Transverse colon (tissue), 4 donors: ENCODE measurements at regions not wholly inside any gene's neighbourhood (a gene's known extent, or its start where the extent isn't known, plus 50 kb on each side); places are given as distances from the start of the nearest gene placed in this dataset.

Experiments used
- EP300 ChIP-seq: sonication (generic); formaldehyde crosslinking; IDR thresholded peaks from one replicate; pipeline ENCODE4 v1.6.1; 2017; ENCODE audit warnings: antibody characterized with exemption, low read depth
- POLR2A ChIP-seq: fragments of 450-650 bp; IDR thresholded peaks from one replicate; pipeline ENCODE4 v1.6.1; 2016; ENCODE audit warnings: antibody characterized with exemption, mild to moderate bottlenecking, moderate library complexity
- POLR2AphosphoS5 ChIP-seq, 3 donors: sonication (generic); formaldehyde crosslinking; IDR thresholded peaks; one replicate each; pipeline ENCODE4 v1.6.1; 2016; ENCODE audit warnings: antibody characterized with exemption in 3 of 3
- TF ChIP-seq, protein P1 (sequence below), 5 experiments: fragments of 200-600 bp in 3 of 5; fragments of 450-650 bp in 2 of 5; sonication (generic) in 3 of 5; IDR thresholded peaks; 1 replicate in 2 of 5; 2 replicates in 3 of 5; pipeline ENCODE4 v1.5.1; 2016 to 2017; ENCODE audit warnings: antibody characterized with exemption in 5 of 5, inconsistent platforms in 3 of 5, mild to moderate bottlenecking in 2 of 5, moderate library complexity in 1 of 5

DNA sequence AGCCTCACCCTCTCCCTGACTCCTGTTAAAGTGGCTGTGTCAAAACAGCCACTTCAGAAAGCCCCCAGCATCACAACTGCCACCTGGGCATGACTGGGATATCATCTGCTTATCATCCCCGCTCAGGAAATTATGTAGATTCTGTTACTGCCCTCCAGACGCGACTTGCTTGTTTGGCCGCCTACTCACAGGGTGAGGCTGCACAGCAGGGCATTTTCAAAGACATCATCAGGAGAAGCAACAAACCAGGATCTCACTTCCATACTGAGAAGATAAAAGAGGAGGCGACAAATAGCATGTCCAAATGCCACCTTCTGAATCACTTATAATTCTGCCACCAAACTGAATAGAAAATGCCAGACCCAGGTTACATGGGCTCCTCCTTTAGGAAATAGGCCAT is 94.8 kb downstream of the MIS18A start:
- TF ChIP-seq POLR2A (no peak), EP300 (no peak), POLR2AphosphoS5 (IDR thresholded peaks at IDR 0.05) (no peak)
- TF ChIP-seq, protein P1, sequence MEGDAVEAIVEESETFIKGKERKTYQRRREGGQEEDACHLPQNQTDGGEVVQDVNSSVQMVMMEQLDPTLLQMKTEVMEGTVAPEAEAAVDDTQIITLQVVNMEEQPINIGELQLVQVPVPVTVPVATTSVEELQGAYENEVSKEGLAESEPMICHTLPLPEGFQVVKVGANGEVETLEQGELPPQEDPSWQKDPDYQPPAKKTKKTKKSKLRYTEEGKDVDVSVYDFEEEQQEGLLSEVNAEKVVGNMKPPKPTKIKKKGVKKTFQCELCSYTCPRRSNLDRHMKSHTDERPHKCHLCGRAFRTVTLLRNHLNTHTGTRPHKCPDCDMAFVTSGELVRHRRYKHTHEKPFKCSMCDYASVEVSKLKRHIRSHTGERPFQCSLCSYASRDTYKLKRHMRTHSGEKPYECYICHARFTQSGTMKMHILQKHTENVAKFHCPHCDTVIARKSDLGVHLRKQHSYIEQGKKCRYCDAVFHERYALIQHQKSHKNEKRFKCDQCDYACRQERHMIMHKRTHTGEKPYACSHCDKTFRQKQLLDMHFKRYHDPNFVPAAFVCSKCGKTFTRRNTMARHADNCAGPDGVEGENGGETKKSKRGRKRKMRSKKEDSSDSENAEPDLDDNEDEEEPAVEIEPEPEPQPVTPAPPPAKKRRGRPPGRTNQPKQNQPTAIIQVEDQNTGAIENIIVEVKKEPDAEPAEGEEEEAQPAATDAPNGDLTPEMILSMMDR (IDR thresholded peaks at IDR 0.05): no peak
